ENCODE measurements at regions not wholly inside any gene's neighbourhood (a gene's known extent, or its start where the extent isn't known, plus 50 kb on each side); places are given as distances from the start of the nearest gene placed in this dataset.

GRCh38 chr5:68419637-68420452 lies 204.3 kb downstream of the PIK3R1 start:
- TF ChIP-seq REST (IDR thresholded peaks at IDR 0.05; ENCODE audit: borderline replicate concordance in 1 of 2, low read depth in 1 of 2, low read length in 2 of 2) = no peak
- no peak for TF ChIP-seq SRF (IDR thresholded peaks at IDR 0.05; ENCODE audit: low read depth, low read length)
- TF ChIP-seq EZH2 (conservative IDR thresholded peaks at IDR 0.05; ENCODE audit: low read depth, low read length) = no peak

Measured in HepG2 (cell line).